Loucy (cell line): ENCODE measurements at regions not wholly inside any gene's neighbourhood (a gene's known extent, or its start where the extent isn't known, plus 50 kb on each side); places are given as distances from the start of the nearest gene placed in this dataset.

Source experiments
- H2AFZ ChIP-seq: fragments of 200-600 bp; sonication (generic); 2 replicates; pipeline ENCODE4 v1.6.0; 2016; ENCODE audit warnings: antibody characterized with exemption, mild to moderate bottlenecking, low read length, moderate library complexity
- H3F3A ChIP-seq: fragments of 200-600 bp; 2 replicates; pipeline ENCODE4 v1.6.0; 2016; ENCODE audit warnings: antibody characterized with exemption, low read depth, mild to moderate bottlenecking
- H3K27me3 ChIP-seq: fragments of 200-600 bp; sonication (generic); 2 replicates; pipeline ENCODE4 v1.6.1; 2014; ENCODE audit warnings: low read length, mild to moderate bottlenecking; ENCODE audit not compliant: insufficient read depth, poor library complexity, severe bottlenecking
- H3K36me3 ChIP-seq: fragments of 200-600 bp; sonication (generic); 2 replicates; pipeline ENCODE4 v1.6.1; 2016; ENCODE audit warnings: low read length; ENCODE audit not compliant: insufficient read depth
- H3K4me1 ChIP-seq: fragments of 200-600 bp; sonication (generic); 2 replicates; pipeline ENCODE4 v1.5.1; 2014; ENCODE audit warnings: low read length, mild to moderate bottlenecking; ENCODE audit not compliant: insufficient read depth, poor library complexity, severe bottlenecking
- H3K4me2 ChIP-seq: fragments of 200-600 bp; sonication (generic); 2 replicates; pipeline ENCODE4 v1.6.0; 2014; ENCODE audit warnings: antibody characterized with exemption, low read length, low read depth, mild to moderate bottlenecking; ENCODE audit not compliant: poor library complexity, severe bottlenecking
- H3K4me3 ChIP-seq: fragments of 200-600 bp; sonication (generic); 2 replicates; pipeline ENCODE4 v1.5.1; 2014; ENCODE audit warnings: low read length, mild to moderate bottlenecking, mixed read lengths; ENCODE audit not compliant: poor library complexity, severe bottlenecking
- H3K79me2 ChIP-seq: fragments of 200-600 bp; sonication (generic); 2 replicates; pipeline ENCODE4 v1.6.1; 2014; ENCODE audit warnings: low read length; ENCODE audit not compliant: insufficient read depth
- H3K9ac ChIP-seq: fragments of 200-600 bp; sonication (generic); 2 replicates; pipeline ENCODE4 v1.6.0; 2014; ENCODE audit warnings: mild to moderate bottlenecking, low read depth, low read length, moderate library complexity; ENCODE audit not compliant: poor library complexity, severe bottlenecking
- H3K9me2 ChIP-seq: fragments of 200-600 bp; sonication (generic); replicated peaks from 2 replicates; pipeline ENCODE4 v1.6.1; 2016; ENCODE audit warnings: low read depth, low read length, mixed read lengths
- H3K9me3 ChIP-seq: fragments of 200-600 bp; sonication (generic); 2 replicates; pipeline ENCODE4 v1.6.1; 2014; ENCODE audit warnings: mild to moderate bottlenecking, antibody characterized with exemption, low read length, low read depth; ENCODE audit not compliant: insufficient read depth
- H4K20me1 ChIP-seq: fragments of 200-600 bp; sonication (generic); 2 replicates; pipeline ENCODE4 v1.6.0; 2014; ENCODE audit warnings: antibody characterized with exemption, low read length, mild to moderate bottlenecking; ENCODE audit not compliant: insufficient read depth, poor library complexity, severe bottlenecking
- EZH2phosphoT487 ChIP-seq: fragments of 200-600 bp; IDR thresholded peaks from 2 replicates; pipeline ENCODE4 v1.6.1; 2018; ENCODE audit warnings: antibody characterized with exemption, mild to moderate bottlenecking, moderate library complexity, borderline replicate concordance
- TF ChIP-seq, protein P1 (sequence below): fragments of 200-600 bp; sonication (generic); conservative IDR thresholded peaks from 2 replicates; pipeline ENCODE4 v1.5.1; 2014; ENCODE audit warnings: mild to moderate bottlenecking, antibody characterized with exemption, low read length

DNA sequence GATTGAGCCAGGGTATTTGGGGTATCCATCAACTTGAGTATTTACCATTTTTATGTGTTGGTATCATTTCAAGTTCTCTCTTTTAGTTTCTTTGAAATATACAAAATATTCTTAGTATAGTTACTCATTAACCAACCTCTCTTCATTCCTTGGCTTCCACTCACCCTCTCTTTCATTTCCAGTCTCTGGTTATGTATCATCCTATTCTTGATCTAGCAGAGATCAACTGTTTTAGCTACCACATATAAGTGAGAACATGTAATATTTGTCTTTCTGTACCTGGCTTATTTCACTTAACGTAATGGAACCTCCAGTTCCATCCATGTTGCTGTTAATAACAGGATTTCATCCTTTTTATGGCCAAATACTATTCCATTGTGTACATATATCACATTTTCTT is 86.9 kb downstream of the DACT1 start:
- TF ChIP-seq EZH2phosphoT487, result no peak
- TF ChIP-seq, protein P1, sequence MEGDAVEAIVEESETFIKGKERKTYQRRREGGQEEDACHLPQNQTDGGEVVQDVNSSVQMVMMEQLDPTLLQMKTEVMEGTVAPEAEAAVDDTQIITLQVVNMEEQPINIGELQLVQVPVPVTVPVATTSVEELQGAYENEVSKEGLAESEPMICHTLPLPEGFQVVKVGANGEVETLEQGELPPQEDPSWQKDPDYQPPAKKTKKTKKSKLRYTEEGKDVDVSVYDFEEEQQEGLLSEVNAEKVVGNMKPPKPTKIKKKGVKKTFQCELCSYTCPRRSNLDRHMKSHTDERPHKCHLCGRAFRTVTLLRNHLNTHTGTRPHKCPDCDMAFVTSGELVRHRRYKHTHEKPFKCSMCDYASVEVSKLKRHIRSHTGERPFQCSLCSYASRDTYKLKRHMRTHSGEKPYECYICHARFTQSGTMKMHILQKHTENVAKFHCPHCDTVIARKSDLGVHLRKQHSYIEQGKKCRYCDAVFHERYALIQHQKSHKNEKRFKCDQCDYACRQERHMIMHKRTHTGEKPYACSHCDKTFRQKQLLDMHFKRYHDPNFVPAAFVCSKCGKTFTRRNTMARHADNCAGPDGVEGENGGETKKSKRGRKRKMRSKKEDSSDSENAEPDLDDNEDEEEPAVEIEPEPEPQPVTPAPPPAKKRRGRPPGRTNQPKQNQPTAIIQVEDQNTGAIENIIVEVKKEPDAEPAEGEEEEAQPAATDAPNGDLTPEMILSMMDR, result no peak
- H3K79me2 ChIP-seq, result no peaks in the 10 kb centered on the region
- no peaks in the 10 kb centered on the region for H3K9me2 ChIP-seq
- H3K4me1 ChIP-seq, result no peaks in the 10 kb centered on the region
- no peaks in the 10 kb centered on the region for H3K9me3 ChIP-seq
- H3K4me2 ChIP-seq, result no peak overlapping the region
- no peak overlapping the region for H3K4me3 ChIP-seq
- H4K20me1 ChIP-seq, result no peaks in the 10 kb centered on the region
- no peaks in the 10 kb centered on the region for H3K27me3 ChIP-seq
- no peak overlapping the region for H2AFZ ChIP-seq
- no peaks in the 10 kb centered on the region for H3K36me3 ChIP-seq
- H3K9ac ChIP-seq, result no peak overlapping the region
- no peaks in the 10 kb centered on the region for H3F3A ChIP-seq

GRCh38 chr14:58725226-58725625 is 87.5 kb downstream of the DACT1 start:
- Histone ChIP-seq H3K4me2 (no peak overlapping the region), H3K9me3 (no peaks in the 10 kb centered on the region), H3K27me3 (no peaks in the 10 kb centered on the region), H3K79me2 (no peaks in the 10 kb centered on the region), H3K9ac (no peak overlapping the region), H3F3A (no peaks in the 10 kb centered on the region), H2AFZ (no peak overlapping the region), H3K4me1 (no peaks in the 10 kb centered on the region), H3K9me2 (no peaks in the 10 kb centered on the region), H4K20me1 (no peaks in the 10 kb centered on the region), H3K4me3 (no peak overlapping the region), H3K36me3 (no peaks in the 10 kb centered on the region)
- TF ChIP-seq EZH2phosphoT487, result no peak
- TF ChIP-seq, protein P1, result no peak

- TF ChIP-seq, protein P1, result no peak
- TF ChIP-seq EZH2phosphoT487, result no peak
- Histone ChIP-seq H2AFZ (no peak overlapping the region), H3K9ac (no peak overlapping the region), H4K20me1 (no peaks in the 10 kb centered on the region), H3K36me3 (no peaks in the 10 kb centered on the region), H3K79me2 (no peaks in the 10 kb centered on the region), H3K4me3 (no peak overlapping the region), H3K4me2 (no peak overlapping the region), H3F3A (no peaks in the 10 kb centered on the region), H3K4me1 (no peaks in the 10 kb centered on the region), H3K27me3 (no peaks in the 10 kb centered on the region), H3K9me3 (no peaks in the 10 kb centered on the region), H3K9me2 (no peaks in the 10 kb centered on the region)
Observed at GRCh38 chr14:58725871-58726270, 88.1 kb downstream of the DACT1 start.
